Neural crest cell (in vitro differentiated cells): ENCODE measurements at regions not wholly inside any gene's neighbourhood (a gene's known extent, or its start where the extent isn't known, plus 50 kb on each side); places are given as distances from the start of the nearest gene placed in this dataset.

Source experiments
- DNase-seq: peaks from one replicate; pipeline ENCODE4 v3.0.0; 2021; ENCODE audit warnings: low read depth, mixed read lengths, low spot score
- H3K27ac Mint-ChIP-seq: one replicate; pipeline ENCODE4 v1.8.0; 2021; ENCODE audit warnings: mild to moderate bottlenecking, mixed read lengths; ENCODE audit not compliant: unreplicated experiment
- H3K27me3 Mint-ChIP-seq: 2 replicates; pipeline ENCODE4 v1.8.0; 2021; ENCODE audit warnings: low read depth, mild to moderate bottlenecking, mixed read lengths
- H3K36me3 Mint-ChIP-seq: 2 replicates; pipeline ENCODE4 v1.8.0; 2021; ENCODE audit warnings: low read depth, mild to moderate bottlenecking, mixed read lengths
- H3K4me1 Mint-ChIP-seq: 2 replicates; pipeline ENCODE4 v1.8.0; 2021; ENCODE audit warnings: mixed read lengths
- H3K4me3 Mint-ChIP-seq: one replicate; pipeline ENCODE4 v1.8.0; 2021; ENCODE audit warnings: mild to moderate bottlenecking, mixed read lengths
- H3K9me3 Mint-ChIP-seq: 2 replicates; pipeline ENCODE4 v1.8.0; 2021; ENCODE audit warnings: mixed read lengths
- TF ChIP-seq, protein P1 (sequence below): fragments of 200-600 bp; sonication (generic); conservative IDR thresholded peaks from 2 replicates; pipeline ENCODE4 v1.5.0; 2021; ENCODE audit warnings: antibody characterized with exemption, mild to moderate bottlenecking

DNA sequence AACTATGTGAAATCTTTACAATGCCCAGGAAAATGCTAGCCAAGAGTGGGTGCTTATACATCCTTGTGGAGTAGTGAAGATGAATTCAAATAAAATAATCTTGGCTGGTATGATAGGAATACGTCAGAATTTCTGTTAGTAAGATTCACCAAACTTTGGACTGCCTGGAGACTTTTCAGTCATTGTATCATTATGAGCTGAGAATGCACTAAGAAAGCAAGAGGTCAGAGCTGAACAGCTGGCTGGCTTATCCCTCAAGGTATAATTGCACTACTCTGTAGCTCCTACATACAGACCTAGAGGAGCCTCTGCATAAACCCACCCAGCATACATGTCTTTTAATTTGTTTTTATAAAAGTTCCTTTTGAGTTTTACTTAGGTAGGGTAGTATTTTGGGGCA lies 568.5 kb upstream of the RIOK2 start:
- H3K27ac Mint-ChIP-seq = no peak overlapping the region

DNA sequence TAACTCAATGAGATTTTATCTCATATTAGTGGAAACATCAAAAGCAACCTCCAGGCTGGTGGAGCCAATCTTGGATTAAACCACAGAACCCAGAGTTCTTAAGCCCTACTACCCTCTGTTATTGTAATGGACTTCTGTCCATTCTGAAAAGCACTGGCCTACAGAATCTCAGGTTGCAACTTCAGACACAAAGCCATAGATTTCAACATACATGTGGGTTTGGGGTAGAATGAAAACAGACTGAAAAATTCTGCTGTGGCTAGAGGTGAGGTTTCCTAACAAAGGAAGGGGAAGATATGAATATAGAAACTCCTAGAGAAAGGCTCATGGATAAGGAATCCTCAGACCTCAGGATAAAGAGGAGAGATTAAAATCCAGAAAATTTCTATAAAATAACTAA lies 569.8 kb upstream of the RIOK2 start:
- no peaks in the 10 kb centered on the region for H3K9me3 Mint-ChIP-seq

More for the DNA sequence above, 568.5 kb upstream of the RIOK2 start:
- Mint-ChIP-seq H3K4me3 (no peak overlapping the region), H3K27me3 (no peaks in the 10 kb centered on the region), H3K9me3 (no peaks in the 10 kb centered on the region), H3K36me3 (no peaks in the 10 kb centered on the region), H3K4me1 (no peaks in the 10 kb centered on the region)
- DNase-seq = no peak
- TF ChIP-seq, protein P1, sequence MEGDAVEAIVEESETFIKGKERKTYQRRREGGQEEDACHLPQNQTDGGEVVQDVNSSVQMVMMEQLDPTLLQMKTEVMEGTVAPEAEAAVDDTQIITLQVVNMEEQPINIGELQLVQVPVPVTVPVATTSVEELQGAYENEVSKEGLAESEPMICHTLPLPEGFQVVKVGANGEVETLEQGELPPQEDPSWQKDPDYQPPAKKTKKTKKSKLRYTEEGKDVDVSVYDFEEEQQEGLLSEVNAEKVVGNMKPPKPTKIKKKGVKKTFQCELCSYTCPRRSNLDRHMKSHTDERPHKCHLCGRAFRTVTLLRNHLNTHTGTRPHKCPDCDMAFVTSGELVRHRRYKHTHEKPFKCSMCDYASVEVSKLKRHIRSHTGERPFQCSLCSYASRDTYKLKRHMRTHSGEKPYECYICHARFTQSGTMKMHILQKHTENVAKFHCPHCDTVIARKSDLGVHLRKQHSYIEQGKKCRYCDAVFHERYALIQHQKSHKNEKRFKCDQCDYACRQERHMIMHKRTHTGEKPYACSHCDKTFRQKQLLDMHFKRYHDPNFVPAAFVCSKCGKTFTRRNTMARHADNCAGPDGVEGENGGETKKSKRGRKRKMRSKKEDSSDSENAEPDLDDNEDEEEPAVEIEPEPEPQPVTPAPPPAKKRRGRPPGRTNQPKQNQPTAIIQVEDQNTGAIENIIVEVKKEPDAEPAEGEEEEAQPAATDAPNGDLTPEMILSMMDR = no peak

DNA sequence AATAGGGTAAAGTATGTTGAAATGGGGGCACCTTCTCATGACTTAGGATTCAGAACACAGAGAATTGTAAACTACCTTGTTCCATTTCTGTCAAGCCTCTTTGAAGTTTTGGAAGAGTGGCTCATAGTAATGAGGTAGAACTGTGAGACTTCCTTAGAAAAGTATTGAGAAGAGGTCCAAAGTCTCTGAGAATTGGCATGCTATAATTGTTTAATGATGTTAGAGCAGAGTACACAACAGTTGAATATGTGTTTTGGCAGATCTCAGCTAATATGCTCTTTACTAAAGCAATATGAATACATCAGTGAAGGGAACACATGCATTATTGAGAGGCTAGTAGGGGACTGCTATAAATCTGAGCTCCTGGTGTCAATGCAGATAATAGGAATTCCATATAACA lies 579.4 kb upstream of the RIOK2 start:
- Mint-ChIP-seq H3K4me3 (no peak overlapping the region), H3K27me3 (no peaks in the 10 kb centered on the region), H3K9me3 (peaks cover 2% of the 10 kb centered on the region), H3K36me3 (no peaks in the 10 kb centered on the region), H3K4me1 (no peaks in the 10 kb centered on the region), H3K27ac (no peak overlapping the region)
- DNase-seq = no peak
- TF ChIP-seq, protein P1 = no peak

More for the DNA sequence above, 569.8 kb upstream of the RIOK2 start:
- no peak overlapping the region for H3K27ac Mint-ChIP-seq
- no peak for DNase-seq
- no peaks in the 10 kb centered on the region for H3K4me1 Mint-ChIP-seq
- H3K36me3 Mint-ChIP-seq = no peaks in the 10 kb centered on the region
- TF ChIP-seq, protein P1 = no peak
- H3K4me3 Mint-ChIP-seq = no peak overlapping the region
- H3K27me3 Mint-ChIP-seq = no peaks in the 10 kb centered on the region

DNA sequence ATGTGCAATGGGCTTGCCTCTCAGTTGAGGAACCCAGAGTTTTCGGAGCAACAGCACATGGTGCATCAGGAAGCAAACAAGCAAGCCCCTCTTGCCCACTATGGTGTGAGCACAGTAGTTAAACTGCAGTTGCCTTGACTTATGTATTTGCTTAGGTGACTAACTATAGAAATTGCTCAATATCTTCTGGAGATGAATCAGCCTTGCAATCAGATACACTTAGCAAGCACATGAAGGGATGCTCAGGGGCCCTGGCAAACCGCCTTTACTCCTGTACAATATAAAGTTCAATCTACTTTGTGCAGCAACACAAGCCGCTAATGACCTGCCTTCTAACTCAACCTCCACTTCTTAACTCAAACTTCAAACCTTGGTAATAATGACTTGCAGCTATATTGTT lies 581.7 kb upstream of the RIOK2 start:
- no peak for DNase-seq
- no peaks in the 10 kb centered on the region for H3K27me3 Mint-ChIP-seq
- H3K4me1 Mint-ChIP-seq = no peaks in the 10 kb centered on the region
- TF ChIP-seq, protein P1 = no peak
- no peak overlapping the region for H3K27ac Mint-ChIP-seq
- peaks cover 2% of the 10 kb centered on the region for H3K9me3 Mint-ChIP-seq
- H3K36me3 Mint-ChIP-seq = no peaks in the 10 kb centered on the region
- H3K4me3 Mint-ChIP-seq = no peak overlapping the region

DNA sequence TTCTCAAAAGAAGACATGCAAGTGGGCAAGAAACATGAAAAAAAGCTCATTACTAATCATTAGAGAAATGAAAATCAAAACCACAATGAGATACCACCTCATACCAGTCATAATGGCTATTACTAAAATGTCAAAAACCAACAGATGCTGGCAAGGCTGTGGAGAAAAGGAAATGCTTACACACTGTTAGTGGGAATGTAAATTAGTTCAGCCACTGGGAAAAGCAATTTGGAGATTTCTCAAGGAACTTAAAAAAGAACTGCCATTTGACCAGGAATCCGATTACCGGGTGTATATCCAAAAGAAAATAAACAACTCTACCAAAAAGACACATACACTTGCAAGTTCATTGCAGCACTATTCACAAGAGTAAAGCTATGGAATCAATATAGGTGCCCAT lies 595.4 kb upstream of the RIOK2 start:
- Mint-ChIP-seq H3K9me3 (peaks cover 13% of the 10 kb centered on the region), H3K36me3 (peaks cover 7% of the 10 kb centered on the region), H3K4me1 (no peaks in the 10 kb centered on the region), H3K27ac (no peak overlapping the region), H3K4me3 (no peak overlapping the region), H3K27me3 (no peaks in the 10 kb centered on the region)
- TF ChIP-seq, protein P1 = no peak
- no peak for DNase-seq

DNA sequence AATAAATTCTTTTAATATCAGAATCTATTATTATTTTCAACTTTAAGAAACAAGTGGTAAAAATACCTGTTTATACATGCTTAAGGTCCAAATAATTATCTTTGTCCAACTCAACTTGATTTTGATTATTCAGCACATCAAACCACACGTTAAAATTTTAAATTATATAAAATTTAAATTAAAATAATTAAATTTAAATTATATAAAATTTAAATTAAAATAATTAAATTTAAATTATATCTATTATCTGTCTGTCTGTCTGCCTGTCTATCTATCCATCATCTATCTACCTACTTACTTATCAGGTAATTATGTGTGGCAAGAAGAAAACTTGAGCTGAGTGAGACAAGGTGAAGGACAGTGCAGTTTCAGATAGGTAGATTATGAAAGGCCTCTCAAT lies 605.3 kb upstream of the RIOK2 start:
- TF ChIP-seq, protein P1 = no peak
- Mint-ChIP-seq H3K27me3 (no peaks in the 10 kb centered on the region), H3K4me3 (no peak overlapping the region), H3K36me3 (peaks cover 3% of the 10 kb centered on the region), H3K9me3 (peaks cover 15% of the 10 kb centered on the region), H3K27ac (no peak overlapping the region), H3K4me1 (no peaks in the 10 kb centered on the region)
- DNase-seq = no peak
